H1 (cell line): ENCODE measurements at regions not wholly inside any gene's neighbourhood (a gene's known extent, or its start where the extent isn't known, plus 50 kb on each side); places are given as distances from the start of the nearest gene placed in this dataset.

Experiments
- CTCF ChIA-PET: fragments of 300-600 bp; sonication (Branson Sonifier 250); formaldehyde crosslinking; loops from one replicate; lab custom pipeline; 2021; ENCODE audit not compliant: partially characterized antibody; lab: Charles Lee
- POLR2A ChIA-PET: fragments of 300-600 bp; sonication (Branson Sonifier 250); formaldehyde crosslinking; loops from one replicate; lab custom pipeline; 2021; ENCODE audit warnings: inconsistent platforms; ENCODE audit not compliant: partially characterized antibody; lab: Charles Lee
- DNase-seq, 2 experiments: peaks; one replicate each; pipeline versions ENCODE4 v3.0.0 to v3.0.0-alpha.2; 2010 to 2022; ENCODE audit warnings: low spot score in 2 of 2, low read depth in 1 of 2, mixed read lengths in 1 of 2
- FAIRE-seq: peaks from 2 replicates; lab custom pipeline; 2011; peaks lifted over from hg19 to GRCh38; lab: Jason Lieb, UNC
- H2AFZ ChIP-seq: 2 replicates; pipeline ENCODE4 v1.8.1; 2012; ENCODE audit warnings: low read length, inconsistent platforms
- H2AK5ac ChIP-seq: 2 replicates; pipeline ENCODE4 v1.6.1; 2013; ENCODE audit warnings: low read depth, low read length
- H2BK120ac ChIP-seq: replicated peaks from 2 replicates; pipeline ENCODE3; 2013; ENCODE audit warnings: low read depth, low read length, inconsistent platforms
- H2BK12ac ChIP-seq: 2 replicates; pipeline ENCODE4 v1.6.1; 2013; ENCODE audit warnings: low read depth, low read length
- H2BK15ac ChIP-seq: 2 replicates; pipeline ENCODE4 v1.6.1; 2013; ENCODE audit warnings: low read length
- H2BK20ac ChIP-seq: 2 replicates; pipeline ENCODE4 v1.6.1; 2013; ENCODE audit warnings: low read length
- H2BK5ac ChIP-seq: 2 replicates; pipeline ENCODE4 v1.6.1; 2013; ENCODE audit warnings: low read depth, low read length
- H3K14ac ChIP-seq: 2 replicates; pipeline ENCODE4 v1.6.1; 2013; ENCODE audit warnings: inconsistent platforms; ENCODE audit not compliant: insufficient read length
- H3K18ac ChIP-seq: 2 replicates; pipeline ENCODE4 v1.6.1; 2013; ENCODE audit warnings: low read length; ENCODE audit errors: extremely low read depth
- H3K23ac ChIP-seq: 2 replicates; pipeline ENCODE4 v1.6.1; 2013; ENCODE audit warnings: inconsistent platforms; ENCODE audit not compliant: insufficient read length
- H3K23me2 ChIP-seq: 2 replicates; pipeline ENCODE4 v1.6.1; 2013; ENCODE audit warnings: low read depth, low read length
- H3K27ac ChIP-seq: 2 replicates; pipeline ENCODE4 v1.6.1; 2011; ENCODE audit warnings: low read depth, low read length, inconsistent platforms
- H3K27me3 ChIP-seq, 4 experiments: replicated peaks in 1 of 4; 1 replicate in 1 of 4; 2 replicates in 3 of 4; pipeline versions ENCODE4 v1.6.1 to v1.8.1; 2011 to 2013; ENCODE audit warnings: low read length in 3 of 4, mild to moderate bottlenecking in 3 of 4, inconsistent platforms in 2 of 4, mixed read lengths in 2 of 4, moderate library complexity in 1 of 4; ENCODE audit not compliant: control insufficient read depth in 3 of 4, insufficient read depth in 3 of 4; ENCODE audit errors: extremely low read depth in 1 of 4
- H3K36me3 ChIP-seq, 4 experiments: 2 replicates each; pipeline versions ENCODE4 v1.6.1 to v1.8.1; 2011 to 2013; ENCODE audit warnings: mild to moderate bottlenecking in 4 of 4, low read length in 3 of 4, moderate library complexity in 2 of 4, control low read depth in 1 of 4, inconsistent platforms in 1 of 4; ENCODE audit not compliant: insufficient read depth in 4 of 4, control insufficient read depth in 2 of 4
- H3K4ac ChIP-seq: replicated peaks from 2 replicates; pipeline ENCODE3; 2013; ENCODE audit warnings: low read length, low read depth, mixed read lengths, inconsistent platforms; ENCODE audit not compliant: insufficient read length
- H3K4me1 ChIP-seq, 4 experiments: replicated peaks in 1 of 4; 1 replicate in 1 of 4; 2 replicates in 3 of 4; pipeline versions ENCODE4 v1.6.1 to v1.8.1; 2011 to 2013; ENCODE audit warnings: low read length in 3 of 4, inconsistent platforms in 2 of 4, mixed read lengths in 1 of 4; ENCODE audit not compliant: insufficient read depth in 4 of 4, control insufficient read depth in 3 of 4
- H3K4me2 ChIP-seq, 2 experiments: 2 replicates each; pipeline versions ENCODE4 v1.6.1 to v1.8.1; 2011 to 2013; ENCODE audit warnings: low read depth in 2 of 2, low read length in 2 of 2, control low read depth in 1 of 2, inconsistent platforms in 1 of 2, mild to moderate bottlenecking in 1 of 2; ENCODE audit not compliant: insufficient read depth in 1 of 2
- H3K4me3 ChIP-seq, 4 experiments: fragments of 200-600, 300-600 bp in 1 of 4; sonication (generic), shearing (Covaris generic), sonication (Bioruptor Twin) in 1 of 4; 2 replicates each; pipeline versions ENCODE4 v1.5.1 to v1.8.1; 2011 to 2016; ENCODE audit warnings: low read length in 4 of 4, low read depth in 3 of 4, control low read depth in 2 of 4, inconsistent platforms in 2 of 4, mild to moderate bottlenecking in 2 of 4, mixed read lengths in 1 of 4, moderate library complexity in 1 of 4; ENCODE audit not compliant: insufficient read depth in 2 of 4; ENCODE audit errors: extremely low read depth in 1 of 4
- H3K56ac ChIP-seq: replicated peaks from 2 replicates; pipeline ENCODE3; 2013; ENCODE audit warnings: low read depth, mild to moderate bottlenecking, mixed read lengths, low read length, inconsistent platforms; ENCODE audit not compliant: insufficient read length
- H3K79me1 ChIP-seq: 2 replicates; pipeline ENCODE4 v1.6.1; 2013; ENCODE audit warnings: low read depth, low read length, control low read depth
- H3K79me2 ChIP-seq, 2 experiments: 2 replicates each; pipeline versions ENCODE4 v1.6.1 to v1.8.1; 2012 to 2013; ENCODE audit warnings: low read length in 2 of 2, mild to moderate bottlenecking in 2 of 2, inconsistent platforms in 1 of 2; ENCODE audit not compliant: insufficient read depth in 2 of 2, control insufficient read depth in 1 of 2
- H3K9ac ChIP-seq, 4 experiments: replicated peaks in 1 of 4; 1 replicate in 1 of 4; 2 replicates in 3 of 4; pipeline versions ENCODE4 v1.6.1 to v1.8.1; 2011 to 2013; ENCODE audit warnings: low read depth in 3 of 4, low read length in 3 of 4, control low read depth in 2 of 4, mild to moderate bottlenecking in 2 of 4, moderate library complexity in 2 of 4, inconsistent platforms in 1 of 4; ENCODE audit errors: extremely low read depth in 1 of 4
- H3K9me3 ChIP-seq, 2 experiments: 2 replicates each; pipeline versions ENCODE4 v1.6.1 to v1.8.1; 2012 to 2013; ENCODE audit warnings: mild to moderate bottlenecking in 2 of 2, moderate library complexity in 2 of 2, control low read depth in 1 of 2, inconsistent platforms in 1 of 2, low read depth in 1 of 2, low read length in 1 of 2, mixed read lengths in 1 of 2; ENCODE audit not compliant: insufficient read depth in 2 of 2
- H4K20me1 ChIP-seq, 2 experiments: replicated peaks in 1 of 2; 2 replicates each; pipeline versions ENCODE3 to v1.8.1; 2011 to 2013; ENCODE audit warnings: inconsistent platforms in 2 of 2, low read length in 2 of 2, mild to moderate bottlenecking in 1 of 2; ENCODE audit not compliant: insufficient read depth in 2 of 2, control insufficient read depth in 1 of 2
- H4K5ac ChIP-seq: 2 replicates; pipeline ENCODE4 v1.6.1; 2013; ENCODE audit warnings: low read length, low read depth, mixed read lengths, inconsistent platforms; ENCODE audit not compliant: insufficient read length
- H4K8ac ChIP-seq: 2 replicates; pipeline ENCODE4 v1.8.0; 2013; ENCODE audit warnings: mild to moderate bottlenecking, moderate library complexity, low read length, inconsistent platforms; ENCODE audit not compliant: insufficient read depth; ENCODE audit errors: extremely low read depth
- H4K91ac ChIP-seq: replicated peaks from 2 replicates; pipeline ENCODE3; 2013; ENCODE audit warnings: low read length, mixed read lengths, inconsistent platforms; ENCODE audit not compliant: insufficient read length
- BACH1 ChIP-seq: IDR thresholded peaks from 2 replicates; pipeline ENCODE4 v1.6.1; 2012; ENCODE audit warnings: low read length, improper control_type of control experiment
- CTCF ChIP-seq, 3 experiments: IDR thresholded peaks; 1 replicate in 2 of 3; 2 replicates in 1 of 3; pipeline versions ENCODE4 v1.5.1 to v1.6.1; 2011; ENCODE audit warnings: low read length in 3 of 3, mild to moderate bottlenecking in 3 of 3, inconsistent platforms in 2 of 3, low read depth in 1 of 3, moderate library complexity in 1 of 3; ENCODE audit not compliant: insufficient read depth in 1 of 3; ENCODE audit errors: control extremely low read depth in 1 of 3
- FOSL1 ChIP-seq: IDR thresholded peaks from 2 replicates; pipeline ENCODE4 v1.6.1; 2011; ENCODE audit warnings: mild to moderate bottlenecking, low read depth, low read length, moderate library complexity; ENCODE audit not compliant: insufficient read depth
- GABPA ChIP-seq: IDR thresholded peaks from 2 replicates; pipeline ENCODE4 v1.6.1; 2011; ENCODE audit warnings: mild to moderate bottlenecking, low read length, moderate library complexity, borderline replicate concordance; ENCODE audit not compliant: insufficient read depth
- GTF2F1 ChIP-seq: IDR thresholded peaks from 2 replicates; pipeline ENCODE4 v1.6.1; 2012; ENCODE audit warnings: low read depth, low read length, improper control_type of control experiment, borderline replicate concordance
- JUN ChIP-seq: IDR thresholded peaks from 2 replicates; pipeline ENCODE4 v1.6.1; 2011; ENCODE audit warnings: low read depth, mild to moderate bottlenecking, improper control_type of control experiment, low read length
- JUND ChIP-seq: IDR thresholded peaks from 2 replicates; pipeline ENCODE4 v1.6.1; 2011; ENCODE audit warnings: mild to moderate bottlenecking, improper control_type of control experiment, low read length
- POLR2AphosphoS5 ChIP-seq: IDR thresholded peaks from 2 replicates; pipeline ENCODE4 v1.6.1; 2011; ENCODE audit warnings: low read depth, low read length
- RXRA ChIP-seq: IDR thresholded peaks from 2 replicates; pipeline ENCODE4 v1.6.1; 2011; ENCODE audit warnings: low read depth, mild to moderate bottlenecking, low read length, moderate library complexity; ENCODE audit not compliant: insufficient read depth
- SIN3A ChIP-seq, 2 experiments: IDR thresholded peaks in 1 of 2; conservative IDR thresholded peaks in 1 of 2; 2 replicates each; pipeline ENCODE4 v1.6.1; 2011 to 2012; ENCODE audit warnings: low read length in 2 of 2, improper control_type of control experiment in 1 of 2, low read depth in 1 of 2, mild to moderate bottlenecking in 1 of 2
- TAF1 ChIP-seq: IDR thresholded peaks from 2 replicates; pipeline ENCODE4 v1.6.1; 2011; ENCODE audit warnings: mild to moderate bottlenecking, low read depth, low read length
- WGBS, 2 experiments: shearing (Covaris generic) in 1 of 2; methylation state at CpG; one replicate each; pipeline versions ENCODE4 v1.1.6 to v1.1.7; 2013 to 2015; ENCODE audit warnings: low lambda C conversion rate in 2 of 2, mixed read lengths in 2 of 2, inconsistent platforms in 1 of 2, low coverage in 1 of 2, missing lambda C conversion rate in 1 of 2; ENCODE audit not compliant: insufficient replicate concordance in 2 of 2, insufficient coverage in 1 of 2, insufficient read length in 1 of 2; ENCODE audit errors: extremely low coverage in 1 of 2, missing lambda C conversion rate in 1 of 2; 5-methylcytosine and 5-hydroxymethylcytosine counted together

GRCh38 chr4:134327274-134328122 is 125.9 kb upstream of the PABPC4L start:
- H3K18ac ChIP-seq, result no peak overlapping the region
- 95% methylated on average over 39 of the region's 41 CpGs; no CpG with 5 or more reads in 1 of the 2 experiments for WGBS, 2 experiments
- no peaks in the 10 kb centered on the region for H3K23me2 ChIP-seq
- H3K4me1 ChIP-seq, result no peaks in the 10 kb centered on the region
- H3K27ac ChIP-seq, result no peak overlapping the region
- no peak overlapping the region for H2AFZ ChIP-seq
- no peak overlapping the region for H3K14ac ChIP-seq
- FAIRE-seq (no peak), DNase-seq (no peak)
- H3K23ac ChIP-seq, result no peak overlapping the region
- H3K79me1 ChIP-seq, result no peaks in the 10 kb centered on the region
- H2BK120ac ChIP-seq, result no peak overlapping the region
- no peak overlapping the region for H3K4me3 ChIP-seq
- H3K79me2 ChIP-seq, result no peaks in the 10 kb centered on the region
- ChIA-PET POLR2A (no interaction called here), CTCF (no interaction called here)
- H2BK15ac ChIP-seq, result no peak overlapping the region
- H3K9ac ChIP-seq, result no peak overlapping the region
- no peak overlapping the region for H2BK20ac ChIP-seq
- no peak overlapping the region for H2BK5ac ChIP-seq
- no peak overlapping the region for H4K5ac ChIP-seq
- no peak overlapping the region for H3K4ac ChIP-seq
- no peaks in the 10 kb centered on the region for H3K27me3 ChIP-seq
- no peak overlapping the region for H4K91ac ChIP-seq
- H4K20me1 ChIP-seq, result no peaks in the 10 kb centered on the region
- H4K8ac ChIP-seq, result no peak overlapping the region
- H3K36me3 ChIP-seq, result no peaks in the 10 kb centered on the region
- peaks cover 0 to 4% of the 10 kb centered on the region in 2 experiments; a peak in 1 of 4 replicates for H3K9me3 ChIP-seq
- H3K4me2 ChIP-seq, result no peak overlapping the region
- H2AK5ac ChIP-seq, result no peak overlapping the region
- H3K56ac ChIP-seq, result no peak overlapping the region
- no peak overlapping the region for H2BK12ac ChIP-seq
- TF ChIP-seq GABPA (no peak), BACH1 (no peak), JUND (no peak), RXRA (no peak), GTF2F1 (no peak), POLR2AphosphoS5 (no peak), TAF1 (no peak), FOSL1 (no peak), JUN (no peak), SIN3A (conservative IDR thresholded peaks at IDR 0.05 in 1 of 2, IDR thresholded peaks at IDR 0.05 in 1 of 2; ENCODE audit: low read depth in 1 of 2, low read length in 2 of 2) (no peak), CTCF (IDR thresholded peaks at IDR 0.05; ENCODE audit: control extremely low read depth in 1 of 3, insufficient read depth in 1 of 3, low read depth in 1 of 3, low read length in 3 of 3) (no peak)
